GM12892 (cell line): ENCODE measurements at regions not wholly inside any gene's neighbourhood (a gene's known extent, or its start where the extent isn't known, plus 50 kb on each side); places are given as distances from the start of the nearest gene placed in this dataset.

Source experiments
- POLR2A ChIP-seq: IDR thresholded peaks from 2 replicates; pipeline ENCODE4 v1.6.1; 2011; ENCODE audit warnings: low read depth, low read length, control low read depth
- POLR2AphosphoS5 ChIP-seq: IDR thresholded peaks from 2 replicates; pipeline ENCODE4 v1.6.1; 2011; ENCODE audit warnings: low read depth, low read length, control low read depth
- TAF1 ChIP-seq: IDR thresholded peaks from 2 replicates; pipeline ENCODE4 v1.6.1; 2011; ENCODE audit warnings: low read depth, mild to moderate bottlenecking, control low read depth, low read length, borderline replicate concordance

GRCh38 chr5:28346696-28347095, 1308.3 kb upstream of the CDH9 start:
- TF ChIP-seq POLR2A (no peak), POLR2AphosphoS5 (no peak), TAF1 (no peak)
